SIG-M5 treated with dmso at 0.1 percent for 504 hours (cell line): ENCODE measurements at regions not wholly inside any gene's neighbourhood (a gene's known extent, or its start where the extent isn't known, plus 50 kb on each side); places are given as distances from the start of the nearest gene placed in this dataset.

ENCODE experiments used
- DNase-seq: peaks from one replicate; lab custom pipeline; 2025; ENCODE audit not compliant: unreplicated experiment; lab: John Stamatoyannopoulos, UW

GRCh38 chr5:125301711-125302110 is 555.3 kb upstream of the ZNF608 start:
- DNase-seq, result no peak

GRCh38 chr5:125302577-125302976 is 556.1 kb upstream of the ZNF608 start:
- DNase-seq, result no peak

- DNase-seq, result no peak
Measured at GRCh38 chr5:125306741-125307140, 560.3 kb upstream of the ZNF608 start.

- DNase-seq, result no peak
Measured at GRCh38 chr5:125310749-125311148, 564.3 kb upstream of the ZNF608 start.

- no peak for DNase-seq
Measured at GRCh38 chr5:125311743-125312142, 565.3 kb upstream of the ZNF608 start.

DNA sequence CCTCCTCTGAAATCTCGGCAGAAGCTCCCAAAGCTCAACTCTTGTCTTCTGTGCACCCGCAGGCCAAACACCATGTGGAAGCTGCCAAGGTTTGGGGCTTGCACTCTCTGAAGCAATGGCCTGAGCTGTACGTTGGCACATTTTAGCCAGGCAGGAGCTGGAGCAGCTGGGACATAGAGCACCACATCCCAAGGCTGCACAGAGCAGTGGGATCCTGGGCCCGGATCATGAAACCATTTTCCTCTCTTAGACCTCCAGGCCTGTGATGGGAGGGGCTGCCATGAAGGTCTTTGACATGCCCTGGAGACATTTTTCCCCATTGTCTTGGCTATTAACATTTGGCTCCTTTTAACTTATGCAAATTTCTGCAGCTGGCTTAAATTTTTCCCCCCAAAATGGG is 567.1 kb upstream of the ZNF608 start:
- DNase-seq, result no peak

DNA sequence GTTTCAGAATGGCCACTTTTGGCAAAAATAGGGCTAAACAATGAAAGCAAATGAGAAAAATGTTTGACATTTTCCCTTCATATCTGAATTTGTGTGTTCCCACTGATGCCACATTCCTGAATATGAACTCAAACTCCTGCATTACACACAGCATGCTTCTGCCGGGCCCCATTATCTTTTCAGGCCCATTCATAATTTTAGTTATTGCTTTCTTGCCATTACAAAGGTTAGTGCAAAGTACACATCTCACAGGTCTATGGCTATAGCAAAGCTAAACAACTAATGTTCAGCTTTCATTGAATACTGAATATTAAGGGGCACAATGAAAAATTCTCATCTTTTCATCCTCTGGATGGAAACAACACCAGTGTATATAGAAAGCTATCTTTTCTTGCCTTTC is 568.9 kb upstream of the ZNF608 start:
- no peak for DNase-seq

DNA sequence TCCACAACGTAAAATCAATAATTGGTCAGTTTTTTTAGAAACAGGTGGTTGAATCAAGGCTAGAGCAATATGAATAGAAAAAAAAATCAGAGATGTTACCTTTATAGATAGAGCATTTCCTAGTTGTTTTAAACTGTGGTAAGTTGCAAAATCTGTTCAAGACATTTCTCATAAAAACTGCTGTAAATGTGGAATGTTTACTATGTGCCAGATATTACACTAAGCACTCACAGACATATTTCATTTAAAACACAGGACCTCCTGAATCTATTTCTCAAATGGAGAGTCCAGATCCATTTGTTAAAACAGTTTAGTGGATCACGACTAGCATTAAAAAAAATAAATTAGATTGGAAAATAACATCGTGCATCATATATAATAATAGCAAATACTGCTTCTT is 570.0 kb upstream of the ZNF608 start:
- no peak for DNase-seq

- no peak for DNase-seq
Measured at GRCh38 chr5:125316915-125317535, 570.6 kb upstream of the ZNF608 start.

DNA sequence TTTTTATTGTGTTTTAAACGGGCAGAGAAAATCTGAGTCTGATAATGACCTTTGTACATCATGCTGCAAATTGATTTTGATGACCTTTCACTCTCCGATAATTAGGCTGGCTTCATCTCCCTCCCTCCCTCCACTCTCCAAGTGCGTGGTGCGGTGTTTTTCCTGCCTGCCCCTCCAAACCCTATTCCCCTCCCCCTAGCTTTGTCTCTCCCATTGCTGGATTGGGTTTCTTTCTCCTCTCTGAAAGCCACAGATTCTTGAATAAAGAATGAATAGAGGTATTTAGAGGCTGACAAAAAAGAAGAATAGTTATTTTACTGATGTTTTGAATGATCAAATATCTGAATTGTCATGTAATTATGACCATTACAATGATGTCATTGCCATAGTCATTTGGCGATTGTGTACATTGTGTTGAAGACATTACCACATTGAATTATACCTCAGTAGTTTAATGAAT is 571.1 kb upstream of the ZNF608 start:
- DNase-seq, result no peak

DNA sequence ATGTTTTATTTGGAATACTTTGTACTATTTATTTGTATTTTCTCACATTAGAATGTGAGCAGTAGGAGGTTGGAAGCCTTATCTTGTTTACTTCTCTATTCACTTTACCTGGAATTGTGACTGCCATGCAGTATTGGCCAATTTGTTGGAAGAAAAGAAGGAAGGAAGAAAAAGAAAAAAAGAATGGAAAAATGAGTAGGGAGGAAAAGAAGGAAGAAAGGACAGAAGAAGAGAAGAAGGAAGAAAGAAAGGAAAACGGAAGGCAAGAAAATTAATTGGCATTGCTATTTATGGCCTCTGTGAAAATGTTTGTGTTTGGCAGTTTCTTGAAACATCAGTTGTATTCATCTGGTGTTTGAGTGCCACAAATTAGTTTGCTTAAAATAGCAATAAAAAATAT is 575.2 kb upstream of the ZNF608 start:
- no peak for DNase-seq

GRCh38 chr5:125323613-125324012 is 577.2 kb upstream of the ZNF608 start:
- DNase-seq, result no peak

DNA sequence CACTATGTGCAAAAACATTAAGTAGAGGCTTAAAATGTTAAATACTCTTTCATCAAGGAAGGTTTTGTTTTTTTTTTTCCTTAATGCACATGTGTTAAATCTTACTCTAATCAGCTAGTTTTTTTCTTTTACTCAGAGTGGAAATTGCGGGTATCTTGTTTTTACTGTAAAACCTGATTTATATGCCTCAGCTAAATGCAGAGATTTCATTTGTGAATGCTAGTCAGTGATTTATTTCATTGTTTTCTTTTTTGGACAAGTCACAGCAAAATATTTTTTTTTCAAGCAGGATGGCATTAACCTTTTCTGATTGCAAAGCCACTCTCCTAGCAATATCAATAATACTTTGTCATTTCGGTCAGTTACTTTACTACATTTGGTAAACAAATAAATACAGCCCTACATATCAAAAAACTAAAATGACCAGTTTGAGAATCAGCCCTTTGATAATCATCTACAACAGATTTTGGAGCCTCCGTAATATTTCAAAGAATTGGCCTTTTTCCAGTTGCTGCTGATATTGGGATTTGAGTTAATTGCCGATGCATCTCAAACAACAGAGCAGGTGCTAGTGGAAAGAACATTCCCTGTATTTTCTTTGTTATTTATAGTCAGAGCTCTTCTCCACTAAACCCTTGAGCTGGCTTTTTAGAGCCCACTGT is 579.2 kb upstream of the ZNF608 start:
- DNase-seq, result no peak

DNA sequence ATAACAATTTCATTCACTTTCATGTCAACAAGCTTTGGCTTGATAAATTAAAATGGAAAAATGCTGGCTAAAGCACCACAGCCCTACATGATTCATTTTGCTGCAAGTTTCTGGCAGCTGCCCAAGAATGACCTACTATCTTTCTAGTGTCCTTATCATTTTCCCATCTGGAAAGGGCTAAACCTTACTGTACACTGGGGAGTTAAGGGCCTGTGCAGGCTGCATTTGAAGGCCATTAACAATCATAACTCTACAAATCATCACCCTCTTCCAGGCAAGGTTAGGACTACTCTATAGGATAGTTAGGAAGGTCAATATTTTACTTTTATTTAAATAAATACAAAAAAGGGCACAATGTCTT is 579.7 kb upstream of the ZNF608 start:
- DNase-seq, result no peak

GRCh38 chr5:125327676-125328075 is 581.2 kb upstream of the ZNF608 start:
- no peak for DNase-seq

DNA sequence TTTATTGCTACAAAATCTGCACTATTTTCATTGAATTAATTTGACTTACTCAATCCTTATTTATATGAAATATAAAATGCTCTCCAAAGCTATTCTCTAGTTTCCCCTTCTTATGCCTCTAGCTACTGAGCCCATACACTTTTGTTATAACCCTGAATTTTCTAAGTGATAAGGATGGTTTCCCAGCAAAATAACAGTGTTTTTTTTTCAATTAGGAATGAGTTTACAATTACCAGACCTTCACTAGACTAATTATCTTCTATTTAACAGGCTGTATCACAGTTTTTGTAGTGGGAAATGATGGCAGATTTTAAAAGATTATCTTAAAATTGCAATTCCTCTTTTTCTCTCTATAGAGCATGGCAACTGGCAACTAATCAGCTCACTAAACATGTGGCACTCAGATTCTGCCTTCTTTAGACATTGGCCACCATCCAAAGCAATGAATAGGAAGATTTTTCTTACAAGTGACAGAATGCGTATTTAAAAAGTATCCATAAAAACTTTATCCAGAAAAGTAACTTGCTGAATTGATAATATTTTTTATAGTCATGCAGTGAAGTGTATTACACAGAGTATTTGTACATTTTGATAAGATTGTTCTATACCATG is 585.7 kb upstream of the ZNF608 start:
- no peak for DNase-seq

DNA sequence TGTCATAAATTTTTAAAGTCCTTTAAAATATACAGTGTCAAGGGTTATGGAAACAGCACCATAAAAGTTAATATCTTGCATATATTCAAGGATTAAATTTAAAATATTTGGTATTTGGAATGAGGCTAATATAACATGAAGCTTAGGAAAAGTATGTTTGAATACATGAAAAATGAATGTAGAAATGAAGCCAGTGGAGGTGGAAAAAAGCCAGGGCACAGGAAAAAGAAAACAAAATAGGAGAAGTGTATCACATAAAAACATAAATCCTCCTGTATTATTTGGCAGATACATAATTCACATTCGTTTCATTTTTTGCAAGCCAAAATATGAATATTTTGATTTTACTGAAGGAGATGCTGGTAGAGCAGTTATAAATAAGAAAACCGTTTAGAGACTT is 587.0 kb upstream of the ZNF608 start:
- no peak for DNase-seq

DNA sequence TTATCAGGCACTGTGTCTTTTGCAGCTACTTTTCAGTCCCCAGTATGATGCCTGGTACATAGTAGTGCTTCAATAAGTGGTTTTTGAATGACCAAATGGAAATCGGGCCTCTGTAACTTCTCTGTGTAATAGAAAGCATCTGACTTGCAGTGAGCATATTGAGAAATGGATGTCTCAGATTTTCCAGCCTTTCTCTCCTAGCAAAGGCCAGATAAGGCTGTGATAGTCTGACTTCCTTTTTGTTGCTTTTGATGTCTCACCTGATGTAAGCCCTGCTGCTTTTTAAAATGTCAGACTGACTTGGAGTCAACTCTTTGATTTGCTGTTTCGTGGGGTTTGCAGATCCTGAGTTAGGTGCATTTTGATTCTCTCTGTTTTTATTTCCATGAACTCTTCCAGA is 590.0 kb upstream of the ZNF608 start:
- no peak for DNase-seq

DNA sequence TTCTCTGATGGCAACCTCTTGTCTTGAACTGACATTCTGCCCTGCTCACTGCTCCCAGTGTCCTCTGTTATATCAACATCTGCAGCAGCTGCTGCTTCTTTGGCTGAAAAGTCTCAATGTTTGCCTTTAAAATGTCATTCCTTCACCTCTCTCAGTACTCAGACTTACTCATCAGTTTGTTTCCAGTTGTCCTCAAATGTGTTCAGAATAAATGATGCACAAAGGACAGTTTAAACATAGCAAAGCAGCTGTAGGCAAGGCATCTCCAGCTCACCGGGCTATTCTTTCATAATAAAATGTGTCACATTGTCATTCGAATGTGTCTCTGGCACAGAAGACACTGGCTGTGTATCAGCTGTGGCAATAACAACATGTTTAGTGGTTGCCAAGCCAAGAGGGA is 590.9 kb upstream of the ZNF608 start:
- no peak for DNase-seq

DNA sequence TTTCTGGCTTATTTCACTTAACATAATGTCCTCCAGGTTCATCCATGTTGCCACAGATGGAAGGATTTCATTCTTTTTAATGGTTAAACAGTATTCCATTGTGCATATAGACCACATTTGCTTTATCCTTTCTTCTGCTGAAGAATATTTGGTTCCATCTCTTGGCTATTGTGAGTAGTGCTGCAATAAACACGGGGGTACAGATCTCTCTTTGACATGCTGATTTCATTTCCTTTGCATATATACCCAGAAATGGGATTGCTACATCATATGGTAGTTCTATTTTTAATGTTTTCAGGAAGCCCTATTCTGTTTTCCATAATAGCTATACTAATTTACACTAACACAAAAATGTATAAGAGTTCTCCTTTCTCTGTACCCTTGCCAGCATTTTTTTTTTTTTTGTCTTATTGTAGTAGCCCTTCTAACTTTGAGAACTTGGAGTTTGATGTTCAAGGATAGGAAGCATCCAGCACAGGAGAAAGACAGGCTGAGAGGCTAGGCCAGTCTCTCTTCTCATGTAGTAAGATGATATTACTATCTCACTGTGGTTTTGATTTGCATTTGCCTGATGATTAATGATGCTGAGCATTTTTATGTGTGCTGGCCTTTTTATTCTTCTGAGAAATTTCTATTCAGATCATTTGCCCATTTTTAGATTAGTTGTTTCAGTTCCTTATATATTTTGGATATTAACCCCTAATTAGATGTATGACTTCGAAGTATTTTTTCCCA is 592.2 kb upstream of the ZNF608 start:
- DNase-seq, result no peak

- no peak for DNase-seq
Measured at GRCh38 chr5:125341436-125341835, 595.0 kb upstream of the ZNF608 start.

- no peak for DNase-seq
Measured at GRCh38 chr5:125343015-125343414, 596.6 kb upstream of the ZNF608 start.
